ENCODE measurements at regions not wholly inside any gene's neighbourhood (a gene's known extent, or its start where the extent isn't known, plus 50 kb on each side); places are given as distances from the start of the nearest gene placed in this dataset.
"Not testable (repeated sequence)": the region's sequence is repeated elsewhere in the genome, so short reads cannot be mapped to it uniquely, and the experiment has no call there.

GRCh38 chr4:166153548-166153947 lies 280.5 kb downstream of the TLL1 start:
- Mint-ChIP-seq H3K4me1 (ENCODE audit: low read depth) (no peaks in the 10 kb centered on the region), H3K27ac (no peak overlapping the region), H3K9me3 (peaks cover 4% of the 10 kb centered on the region in 2 donors), H3K36me3 (ENCODE audit: insufficient read depth in 2 of 2) (no peaks in the 10 kb centered on the region), H3K27me3 (ENCODE audit: low read depth) (no peaks in the 10 kb centered on the region), H3K4me3 (no peak overlapping the region)
- ATAC-seq (replicated peaks in 1 of 2) = no peak
- DNase-seq = no peak

GRCh38 chr4:166162327-166162726 lies 289.3 kb downstream of the TLL1 start:
- no peaks in the 10 kb centered on the region for H3K4me1 Mint-ChIP-seq (ENCODE audit: low read depth)
- ATAC-seq (replicated peaks in 1 of 2) = no peak
- H3K27me3 Mint-ChIP-seq (ENCODE audit: low read depth) = no peaks in the 10 kb centered on the region
- H3K9me3 Mint-ChIP-seq = no peaks in the 10 kb centered on the region
- no peak overlapping the region for H3K27ac Mint-ChIP-seq
- no peak for DNase-seq
- H3K4me3 Mint-ChIP-seq = no peak overlapping the region
- H3K36me3 Mint-ChIP-seq (ENCODE audit: insufficient read depth in 2 of 2) = no peaks in the 10 kb centered on the region

GRCh38 chr4:166165829-166166420 lies 292.9 kb downstream of the TLL1 start:
- ATAC-seq (replicated peaks in 1 of 2) (peak; percentile 58 to 71), DNase-seq (peak in 1 of 2 donors; percentile 17)
- H3K4me1 Mint-ChIP-seq (ENCODE audit: low read depth) = no peaks in the 10 kb centered on the region
- no peaks in the 10 kb centered on the region for H3K27me3 Mint-ChIP-seq (ENCODE audit: low read depth)
- H3K36me3 Mint-ChIP-seq (ENCODE audit: insufficient read depth in 2 of 2) = no peaks in the 10 kb centered on the region
- no peaks in the 10 kb centered on the region for H3K9me3 Mint-ChIP-seq
- H3K27ac Mint-ChIP-seq = no peak overlapping the region
- H3K4me3 Mint-ChIP-seq = no peak overlapping the region

GRCh38 chr4:166169111-166169510 lies 296.1 kb downstream of the TLL1 start:
- DNase-seq = no peak
- ATAC-seq (replicated peaks in 1 of 2) = no peak
- Mint-ChIP-seq H3K36me3 (ENCODE audit: insufficient read depth in 2 of 2) (peaks cover 0 to 1% of the 10 kb centered on the region in 2 donors), H3K9me3 (no peaks in the 10 kb centered on the region), H3K4me3 (no peak overlapping the region), H3K27me3 (ENCODE audit: low read depth) (no peaks in the 10 kb centered on the region), H3K27ac (no peak overlapping the region), H3K4me1 (ENCODE audit: low read depth) (no peaks in the 10 kb centered on the region)

- Mint-ChIP-seq H3K27ac (no peak overlapping the region), H3K36me3 (ENCODE audit: insufficient read depth in 2 of 2) (peaks cover 0 to 1% of the 10 kb centered on the region in 2 donors), H3K27me3 (ENCODE audit: low read depth) (no peaks in the 10 kb centered on the region), H3K4me1 (ENCODE audit: low read depth) (no peaks in the 10 kb centered on the region), H3K4me3 (no peak overlapping the region), H3K9me3 (peaks cover 0 to 3% of the 10 kb centered on the region in 2 donors)
- DNase-seq (no peak), ATAC-seq (replicated peaks in 1 of 2) (no peak)
These were observed 299.6 kb downstream of the TLL1 start for GRCh38 chr4:166172619-166173018.

GRCh38 chr4:166174717-166175490 lies 301.9 kb downstream of the TLL1 start:
- no peak overlapping the region for H3K27ac Mint-ChIP-seq
- H3K27me3 Mint-ChIP-seq (ENCODE audit: low read depth) = no peaks in the 10 kb centered on the region
- ATAC-seq (replicated peaks in 1 of 2) = no peak

GRCh38 chr4:166182145-166182544 lies 309.1 kb downstream of the TLL1 start:
- peaks cover 4 to 6% of the 10 kb centered on the region in 2 donors for H3K9me3 Mint-ChIP-seq
- H3K4me3 Mint-ChIP-seq = no peak overlapping the region
- no peak overlapping the region for H3K27ac Mint-ChIP-seq
- DNase-seq = no peak
- no peaks in the 10 kb centered on the region for H3K36me3 Mint-ChIP-seq (ENCODE audit: insufficient read depth in 2 of 2)
- no peak for ATAC-seq (replicated peaks in 1 of 2)
- no peaks in the 10 kb centered on the region for H3K4me1 Mint-ChIP-seq (ENCODE audit: low read depth)
- H3K27me3 Mint-ChIP-seq (ENCODE audit: low read depth) = no peaks in the 10 kb centered on the region

More at GRCh38 chr4:166174717-166175490, 301.9 kb downstream of the TLL1 start:
- Mint-ChIP-seq H3K36me3 (ENCODE audit: insufficient read depth in 2 of 2) (peaks cover 0 to 1% of the 10 kb centered on the region in 2 donors), H3K9me3 (peaks cover 0 to 3% of the 10 kb centered on the region in 2 donors), H3K4me3 (no peak overlapping the region), H3K4me1 (ENCODE audit: low read depth) (no peaks in the 10 kb centered on the region)
- DNase-seq = no peak

- Mint-ChIP-seq H3K36me3 (ENCODE audit: insufficient read depth in 2 of 2) (no peaks in the 10 kb centered on the region), H3K4me1 (ENCODE audit: low read depth) (no peaks in the 10 kb centered on the region), H3K27me3 (ENCODE audit: low read depth) (no peaks in the 10 kb centered on the region), H3K9me3 (peaks cover 2 to 6% of the 10 kb centered on the region in 2 donors), H3K4me3 (no peak overlapping the region), H3K27ac (no peak overlapping the region)
- ATAC-seq (replicated peaks in 1 of 2) (no peak), DNase-seq (no peak)
These were observed 322.1 kb downstream of the TLL1 start for GRCh38 chr4:166195101-166195500.

GRCh38 chr4:166197166-166197565 lies 324.1 kb downstream of the TLL1 start:
- DNase-seq (no peak), ATAC-seq (replicated peaks in 1 of 2) (no peak)
- Mint-ChIP-seq H3K36me3 (ENCODE audit: insufficient read depth in 2 of 2) (no peaks in the 10 kb centered on the region), H3K27ac (no peak overlapping the region), H3K27me3 (ENCODE audit: low read depth) (no peaks in the 10 kb centered on the region), H3K4me1 (ENCODE audit: low read depth) (no peaks in the 10 kb centered on the region), H3K9me3 (peaks cover 0 to 2% of the 10 kb centered on the region in 2 donors), H3K4me3 (no peak overlapping the region)

GRCh38 chr4:166198041-166198440 lies 325.0 kb downstream of the TLL1 start:
- ATAC-seq (replicated peaks in 1 of 2) (no peak), DNase-seq (no peak)
- H3K36me3 Mint-ChIP-seq (ENCODE audit: insufficient read depth in 2 of 2) = no peaks in the 10 kb centered on the region
- peaks cover 0 to 2% of the 10 kb centered on the region in 2 donors for H3K9me3 Mint-ChIP-seq
- H3K27ac Mint-ChIP-seq = no peak overlapping the region
- H3K4me3 Mint-ChIP-seq = no peak overlapping the region
- H3K4me1 Mint-ChIP-seq (ENCODE audit: low read depth) = no peaks in the 10 kb centered on the region
- no peaks in the 10 kb centered on the region for H3K27me3 Mint-ChIP-seq (ENCODE audit: low read depth)

GRCh38 chr4:166198516-166199310 lies 325.7 kb downstream of the TLL1 start:
- H3K36me3 Mint-ChIP-seq (ENCODE audit: insufficient read depth in 2 of 2) = no peaks in the 10 kb centered on the region
- no peak overlapping the region for H3K4me3 Mint-ChIP-seq
- H3K27ac Mint-ChIP-seq = no peak overlapping the region
- H3K9me3 Mint-ChIP-seq = peaks cover 0 to 2% of the 10 kb centered on the region in 2 donors
- ATAC-seq (replicated peaks in 1 of 2) (no peak), DNase-seq (no peak)
- no peaks in the 10 kb centered on the region for H3K4me1 Mint-ChIP-seq (ENCODE audit: low read depth)
- H3K27me3 Mint-ChIP-seq (ENCODE audit: low read depth) = no peaks in the 10 kb centered on the region

- ATAC-seq (replicated peaks in 1 of 2) (no peak), DNase-seq (no peak)
- Mint-ChIP-seq H3K27me3 (ENCODE audit: low read depth) (no peaks in the 10 kb centered on the region), H3K36me3 (ENCODE audit: insufficient read depth in 2 of 2) (no peaks in the 10 kb centered on the region), H3K4me1 (ENCODE audit: low read depth) (no peaks in the 10 kb centered on the region), H3K27ac (no peak overlapping the region), H3K9me3 (peaks cover 0 to 2% of the 10 kb centered on the region in 2 donors), H3K4me3 (no peak overlapping the region)
These were observed 330.0 kb downstream of the TLL1 start for GRCh38 chr4:166202991-166203390.

- H3K27me3 Mint-ChIP-seq (ENCODE audit: low read depth); DNase-seq: not testable (repeated sequence)
These were observed 339.3 kb downstream of the TLL1 start for GRCh38 chr4:166212326-166212725.

More at GRCh38 chr4:166212326-166212725, 339.3 kb downstream of the TLL1 start:
- H3K9me3 Mint-ChIP-seq; H3K27ac Mint-ChIP-seq; H3K4me3 Mint-ChIP-seq; H3K4me1 Mint-ChIP-seq (ENCODE audit: low read depth); ATAC-seq (replicated peaks in 1 of 2); H3K36me3 Mint-ChIP-seq (ENCODE audit: insufficient read depth in 2 of 2): not testable (repeated sequence)
